Parathyroid adenoma (tissue), 2 donors: ENCODE measurements at regions not wholly inside any gene's neighbourhood (a gene's known extent, or its start where the extent isn't known, plus 50 kb on each side); places are given as distances from the start of the nearest gene placed in this dataset.

Experiments
- H2AFZ ChIP-seq: fragments of 300-600 bp; sonication (generic); one replicate; pipeline ENCODE4 v1.7.0; 2017; ENCODE audit warnings: antibody characterized with exemption, mild to moderate bottlenecking
- H3K27ac ChIP-seq: fragments of 300-600 bp; sonication (generic); one replicate; pipeline ENCODE4 v1.7.0; 2017
- H3K27me3 ChIP-seq: fragments of 300-600 bp; sonication (generic); one replicate; pipeline ENCODE4 v1.7.0; 2017; ENCODE audit warnings: low read length; ENCODE audit not compliant: control insufficient read depth, insufficient read depth
- H3K36me3 ChIP-seq: fragments of 300-600 bp; sonication (generic); one replicate; pipeline ENCODE4 v1.7.0; 2017; ENCODE audit warnings: low read length; ENCODE audit not compliant: control insufficient read depth, insufficient read depth
- H3K4me1 ChIP-seq: fragments of 300-600 bp; sonication (generic); one replicate; pipeline ENCODE4 v1.7.0; 2017; ENCODE audit warnings: control low read depth
- H3K4me2 ChIP-seq: fragments of 300-600 bp; sonication (generic); one replicate; pipeline ENCODE4 v1.7.0; 2017; ENCODE audit warnings: low read length
- H3K4me3 ChIP-seq: fragments of 300-600 bp; sonication (generic); one replicate; pipeline ENCODE4 v1.7.0; 2017; ENCODE audit warnings: low read depth, low read length
- H3K79me2 ChIP-seq: fragments of 300-600 bp; sonication (generic); one replicate; pipeline ENCODE4 v1.7.0; 2017; ENCODE audit warnings: control low read depth
- H3K9ac ChIP-seq: fragments of 300-600 bp; sonication (generic); one replicate; pipeline ENCODE4 v1.7.0; 2017; ENCODE audit warnings: mild to moderate bottlenecking
- H3K9me3 ChIP-seq: fragments of 300-600 bp; sonication (generic); one replicate; pipeline ENCODE4 v1.7.0; 2017; ENCODE audit warnings: low read length; ENCODE audit not compliant: control insufficient read depth
- TF ChIP-seq, protein P1 (sequence below): fragments of 300-600 bp; sonication (generic); IDR thresholded peaks from one replicate; pipeline ENCODE4 v1.7.0; 2017; ENCODE audit warnings: antibody characterized with exemption, mild to moderate bottlenecking
- donor health status: primary hyperparathyroidism.

GRCh38 chr7:12911053-12911452 lies 223.6 kb downstream of the ARL4A start:
- H2AFZ ChIP-seq = no peak overlapping the region

GRCh38 chr7:12913002-12913401 lies 225.6 kb downstream of the ARL4A start:
- Histone ChIP-seq H3K4me3 (no peak overlapping the region), H3K9me3 (no peaks in the 10 kb centered on the region), H3K27me3 (no peaks in the 10 kb centered on the region), H2AFZ (no peak overlapping the region), H3K27ac (no peak overlapping the region), H3K4me1 (no peaks in the 10 kb centered on the region), H3K9ac (no peak overlapping the region), H3K79me2 (no peaks in the 10 kb centered on the region), H3K4me2 (no peak overlapping the region), H3K36me3 (no peaks in the 10 kb centered on the region)
- TF ChIP-seq, protein P1, sequence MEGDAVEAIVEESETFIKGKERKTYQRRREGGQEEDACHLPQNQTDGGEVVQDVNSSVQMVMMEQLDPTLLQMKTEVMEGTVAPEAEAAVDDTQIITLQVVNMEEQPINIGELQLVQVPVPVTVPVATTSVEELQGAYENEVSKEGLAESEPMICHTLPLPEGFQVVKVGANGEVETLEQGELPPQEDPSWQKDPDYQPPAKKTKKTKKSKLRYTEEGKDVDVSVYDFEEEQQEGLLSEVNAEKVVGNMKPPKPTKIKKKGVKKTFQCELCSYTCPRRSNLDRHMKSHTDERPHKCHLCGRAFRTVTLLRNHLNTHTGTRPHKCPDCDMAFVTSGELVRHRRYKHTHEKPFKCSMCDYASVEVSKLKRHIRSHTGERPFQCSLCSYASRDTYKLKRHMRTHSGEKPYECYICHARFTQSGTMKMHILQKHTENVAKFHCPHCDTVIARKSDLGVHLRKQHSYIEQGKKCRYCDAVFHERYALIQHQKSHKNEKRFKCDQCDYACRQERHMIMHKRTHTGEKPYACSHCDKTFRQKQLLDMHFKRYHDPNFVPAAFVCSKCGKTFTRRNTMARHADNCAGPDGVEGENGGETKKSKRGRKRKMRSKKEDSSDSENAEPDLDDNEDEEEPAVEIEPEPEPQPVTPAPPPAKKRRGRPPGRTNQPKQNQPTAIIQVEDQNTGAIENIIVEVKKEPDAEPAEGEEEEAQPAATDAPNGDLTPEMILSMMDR = no peak

More at GRCh38 chr7:12911053-12911452, 223.6 kb downstream of the ARL4A start:
- no peaks in the 10 kb centered on the region for H3K36me3 ChIP-seq
- no peak overlapping the region for H3K4me2 ChIP-seq
- H3K79me2 ChIP-seq = no peaks in the 10 kb centered on the region
- H3K9ac ChIP-seq = no peak overlapping the region
- H3K27me3 ChIP-seq = no peaks in the 10 kb centered on the region
- no peaks in the 10 kb centered on the region for H3K4me1 ChIP-seq
- H3K9me3 ChIP-seq = no peaks in the 10 kb centered on the region
- H3K4me3 ChIP-seq = no peak overlapping the region
- H3K27ac ChIP-seq = no peak overlapping the region
- TF ChIP-seq, protein P1 = no peak

- Histone ChIP-seq H3K9ac (no peak overlapping the region), H3K79me2 (no peaks in the 10 kb centered on the region), H3K4me3 (no peak overlapping the region), H3K4me2 (no peak overlapping the region), H3K4me1 (no peaks in the 10 kb centered on the region), H3K9me3 (no peaks in the 10 kb centered on the region), H3K36me3 (no peaks in the 10 kb centered on the region), H3K27me3 (no peaks in the 10 kb centered on the region), H2AFZ (no peak overlapping the region), H3K27ac (no peak overlapping the region)
- TF ChIP-seq, protein P1 = no peak
Observed at GRCh38 chr7:12917801-12918200, 230.4 kb downstream of the ARL4A start.

GRCh38 chr7:12921751-12922345 lies 234.4 kb downstream of the ARL4A start:
- Histone ChIP-seq H2AFZ (no peak overlapping the region), H3K36me3 (no peaks in the 10 kb centered on the region), H3K4me2 (no peak overlapping the region), H3K9me3 (no peaks in the 10 kb centered on the region), H3K79me2 (no peaks in the 10 kb centered on the region), H3K27ac (no peak overlapping the region), H3K9ac (no peak overlapping the region), H3K4me3 (no peak overlapping the region), H3K27me3 (no peaks in the 10 kb centered on the region), H3K4me1 (no peaks in the 10 kb centered on the region)
- TF ChIP-seq, protein P1 = no peak

DNA sequence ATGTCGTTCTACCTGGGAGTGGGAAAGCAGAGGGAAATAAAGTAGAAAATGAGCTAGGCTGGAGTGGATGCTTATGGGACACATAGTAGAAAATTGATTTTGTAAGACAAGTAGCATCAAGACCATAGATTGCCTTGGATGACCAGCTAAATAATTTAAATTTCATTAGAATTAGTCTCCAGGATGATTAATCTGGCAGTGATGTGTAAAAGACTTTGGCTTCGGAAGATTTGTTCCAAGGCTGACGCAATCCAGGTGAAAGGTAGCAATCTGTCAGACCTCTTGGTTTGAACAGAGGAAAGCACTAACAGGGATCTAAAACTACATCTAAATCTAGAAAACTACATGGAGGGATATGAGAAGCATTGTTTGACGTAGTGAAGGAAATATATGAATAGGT lies 236.5 kb downstream of the ARL4A start:
- Histone ChIP-seq H3K36me3 (no peaks in the 10 kb centered on the region), H3K9ac (no peak overlapping the region), H3K9me3 (no peaks in the 10 kb centered on the region), H3K4me2 (no peak overlapping the region), H2AFZ (no peak overlapping the region), H3K4me1 (no peaks in the 10 kb centered on the region), H3K4me3 (no peak overlapping the region), H3K79me2 (no peaks in the 10 kb centered on the region), H3K27ac (no peak overlapping the region), H3K27me3 (no peaks in the 10 kb centered on the region)
- TF ChIP-seq, protein P1 = no peak
